SK-N-MC (cell line): ENCODE measurements at regions not wholly inside any gene's neighbourhood (a gene's known extent, or its start where the extent isn't known, plus 50 kb on each side); places are given as distances from the start of the nearest gene placed in this dataset.

Experiments used
- EZH2 ChIP-seq: fragments of 200-600 bp; sonication (generic); IDR thresholded peaks from one replicate; pipeline ENCODE4 v1.6.1; 2017; ENCODE audit warnings: antibody characterized with exemption
- POLR2AphosphoS5 ChIP-seq: IDR thresholded peaks from 2 replicates; pipeline ENCODE4 v1.6.1; 2012; ENCODE audit warnings: mild to moderate bottlenecking, low read depth, low read length, borderline replicate concordance

GRCh38 chr4:125522992-125523391 lies 208.2 kb downstream of the FAT4 start:
- TF ChIP-seq EZH2 (no peak), POLR2AphosphoS5 (no peak)
